ENCODE measurements at regions not wholly inside any gene's neighbourhood (a gene's known extent, or its start where the extent isn't known, plus 50 kb on each side); places are given as distances from the start of the nearest gene placed in this dataset.
"Not testable (repeated sequence)": the region's sequence is repeated elsewhere in the genome, so short reads cannot be mapped to it uniquely, and the experiment has no call there.

DNA sequence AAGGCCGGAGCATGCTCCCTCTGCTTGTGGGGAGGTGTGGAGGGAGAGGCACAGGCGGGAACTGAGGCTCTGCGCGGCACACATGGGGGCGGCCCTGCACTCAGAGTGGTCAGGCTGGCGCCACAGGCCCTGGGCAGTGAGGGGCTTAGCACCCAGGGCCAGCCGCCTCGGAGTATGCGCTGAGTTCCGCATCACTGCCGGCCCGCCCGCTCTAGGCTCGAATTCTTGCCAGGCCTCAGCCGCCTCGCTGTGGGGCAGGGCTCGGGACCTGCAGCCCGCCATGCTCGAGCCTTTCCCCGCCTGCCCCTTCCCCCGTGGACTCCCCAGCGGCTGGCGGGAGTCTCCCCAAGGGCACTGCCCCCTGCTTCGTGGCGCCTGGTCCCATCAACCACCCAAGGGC is 905.9 kb downstream of the SPATA31A6 start:
- not testable (repeated sequence) for DNase-seq (ENCODE audit: low read depth)

DNA sequence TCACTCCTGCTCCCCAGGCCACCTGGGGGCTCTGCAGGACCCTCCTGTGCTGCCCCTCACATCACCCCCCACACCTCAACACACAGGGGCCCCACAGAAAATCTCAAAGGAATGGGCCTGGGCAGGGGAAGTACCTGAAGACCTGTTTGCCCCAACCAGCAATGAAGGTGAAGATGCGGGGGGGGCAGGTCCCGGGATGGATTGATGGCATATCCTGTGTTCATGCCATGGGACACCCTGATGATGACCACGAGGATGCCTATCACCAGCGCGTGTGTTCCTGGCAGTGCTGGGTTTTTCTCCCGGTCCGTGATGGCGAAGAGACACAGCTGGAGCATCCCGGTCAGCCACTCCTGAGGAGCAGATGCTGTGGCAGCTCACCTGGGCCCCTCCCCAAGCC is 926.9 kb downstream of the SPATA31A6 start:
- DNase-seq (ENCODE audit: low read depth), result not testable (repeated sequence)

DNA sequence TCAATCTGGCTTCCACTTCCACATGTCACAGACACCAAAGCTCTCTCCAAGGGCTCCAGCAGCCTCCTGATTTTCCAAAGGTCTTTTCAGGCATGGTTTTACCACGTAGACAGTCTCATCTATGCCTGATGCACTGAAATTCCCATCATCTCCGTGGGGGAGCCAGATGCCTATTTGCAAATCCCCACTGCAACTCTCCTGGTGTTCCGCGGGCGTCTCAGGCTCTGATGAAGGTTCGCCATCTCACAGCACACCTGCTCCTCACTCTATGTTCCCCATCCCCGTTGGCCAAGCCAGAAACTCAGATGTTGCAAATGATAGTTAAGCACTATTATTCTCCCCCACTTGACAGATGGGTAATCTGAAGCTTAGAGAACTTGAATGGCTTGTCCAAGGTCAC is 929.4 kb downstream of the SPATA31A6 start:
- not testable (repeated sequence) for DNase-seq (ENCODE audit: low read depth)

DNA sequence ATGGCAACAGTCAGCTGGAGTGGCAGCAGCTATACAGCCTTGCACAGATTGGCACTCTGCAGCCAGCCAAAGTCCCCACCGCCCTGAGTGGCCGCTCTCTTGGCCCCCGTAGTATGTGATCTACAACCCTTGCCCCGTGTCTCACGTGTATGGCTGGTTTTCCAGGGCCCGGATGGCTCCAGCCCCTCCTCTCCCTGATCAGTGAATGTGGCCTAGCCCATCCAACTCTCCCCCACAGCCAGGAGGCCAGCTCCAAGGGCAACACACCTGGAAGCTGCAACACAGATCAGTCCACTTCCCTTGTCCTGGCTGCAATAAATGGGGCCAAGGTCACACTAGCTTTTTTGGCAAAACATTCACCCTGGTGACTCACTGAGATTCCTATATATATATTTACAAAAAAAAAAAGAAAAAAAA is 932.4 kb downstream of the SPATA31A6 start:
- not testable (repeated sequence) for DNase-seq (ENCODE audit: low read depth)

DNA sequence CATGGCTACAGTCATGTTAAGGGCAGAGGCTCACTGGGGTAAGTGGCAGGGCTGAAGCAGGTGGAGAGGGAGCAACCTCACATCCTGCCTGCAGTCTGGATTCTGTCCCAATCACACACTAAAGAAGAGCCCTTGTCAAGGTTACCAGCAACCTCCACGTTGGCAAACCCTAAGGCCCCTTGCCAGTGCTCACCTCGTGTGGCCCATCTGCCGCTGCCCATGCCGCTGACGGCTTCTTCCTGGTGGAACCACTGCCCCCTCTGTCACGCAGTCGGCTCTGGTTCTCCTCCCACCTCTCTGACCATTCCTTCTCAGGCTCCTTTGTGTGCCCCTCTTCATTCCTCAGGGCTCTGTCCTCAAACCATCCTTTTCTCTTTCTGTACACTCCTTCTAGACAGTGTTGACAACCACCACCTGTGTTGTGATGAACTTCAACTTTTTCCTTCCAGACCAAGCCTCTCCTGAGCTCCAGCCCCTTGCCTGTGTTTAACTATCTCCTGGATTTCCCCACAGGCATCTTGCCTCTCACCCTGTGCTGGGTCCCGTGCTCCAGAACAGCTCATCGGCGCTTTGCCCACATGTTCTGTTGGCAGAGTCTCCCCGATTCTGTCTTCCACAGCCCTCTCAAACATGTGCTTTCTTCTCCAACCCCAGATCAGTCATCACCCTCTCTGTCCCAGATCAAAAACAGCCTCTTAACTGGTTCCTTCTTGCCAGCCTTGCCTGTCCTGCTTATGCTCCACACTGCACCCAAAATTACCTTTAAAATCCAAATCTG is 934.8 kb downstream of the SPATA31A6 start:
- DNase-seq (ENCODE audit: low read depth), result not testable (repeated sequence)

DNA sequence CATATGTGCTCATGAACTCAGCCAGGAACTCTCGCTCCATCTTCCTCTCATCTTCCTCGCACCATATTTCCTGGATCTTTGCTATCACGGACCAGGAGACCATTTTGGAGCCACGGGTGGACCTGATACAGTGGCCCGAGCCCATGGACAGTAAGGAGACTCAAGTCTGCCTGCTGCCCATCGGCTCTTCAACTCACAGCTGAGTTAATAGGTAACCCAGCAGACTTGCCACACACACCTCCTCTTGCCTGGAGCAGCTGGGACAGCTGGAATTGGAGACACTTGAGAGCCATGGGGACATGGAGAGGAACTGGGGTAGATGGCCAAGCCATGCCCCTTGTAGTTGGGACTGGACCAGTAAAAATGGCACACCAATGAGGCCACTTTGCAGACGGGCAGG is 936.1 kb downstream of the SPATA31A6 start:
- not testable (repeated sequence) for DNase-seq (ENCODE audit: low read depth)

DNA sequence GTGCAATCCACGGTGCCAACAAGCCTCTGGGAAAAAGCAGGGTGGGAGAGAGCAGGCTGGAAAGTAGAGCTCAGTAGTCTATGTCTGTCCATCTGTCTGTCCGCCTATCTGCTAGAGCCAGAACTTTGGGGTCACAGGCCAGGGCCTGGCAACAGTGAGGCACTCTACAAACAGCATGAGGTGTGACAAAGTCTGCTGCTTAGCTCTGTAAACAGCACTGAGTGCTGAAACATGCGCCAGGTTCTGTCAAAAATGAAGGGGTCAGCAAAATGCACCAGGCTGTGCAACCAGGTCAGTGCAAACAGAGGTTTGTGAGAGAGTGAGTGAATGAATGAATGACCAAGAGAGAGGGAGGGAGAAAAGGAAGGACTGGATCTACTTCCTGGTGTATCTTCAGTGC is 936.5 kb downstream of the SPATA31A6 start:
- DNase-seq (ENCODE audit: low read depth), result not testable (repeated sequence)

DNA sequence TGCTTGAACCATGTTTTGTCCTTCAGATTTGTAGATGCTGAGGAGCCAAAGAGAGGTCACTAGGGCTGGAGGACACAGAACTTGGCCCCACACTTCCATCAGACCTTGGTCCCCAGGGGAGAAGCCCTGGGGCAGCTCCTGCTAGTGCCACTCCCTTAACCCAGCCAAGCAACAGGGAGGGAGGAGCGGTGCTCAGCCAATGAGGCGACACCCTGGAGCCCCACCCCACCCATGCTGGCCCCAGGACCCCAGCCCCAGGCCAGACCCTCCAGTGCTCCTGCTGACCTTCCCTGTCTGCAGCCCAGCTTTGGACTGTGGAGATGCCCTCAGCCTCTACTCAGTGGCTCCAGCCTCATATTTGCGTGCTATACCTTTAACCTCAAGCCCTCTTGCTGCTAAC is 942.4 kb downstream of the SPATA31A6 start:
- not testable (repeated sequence) for DNase-seq (ENCODE audit: low read depth)

DNA sequence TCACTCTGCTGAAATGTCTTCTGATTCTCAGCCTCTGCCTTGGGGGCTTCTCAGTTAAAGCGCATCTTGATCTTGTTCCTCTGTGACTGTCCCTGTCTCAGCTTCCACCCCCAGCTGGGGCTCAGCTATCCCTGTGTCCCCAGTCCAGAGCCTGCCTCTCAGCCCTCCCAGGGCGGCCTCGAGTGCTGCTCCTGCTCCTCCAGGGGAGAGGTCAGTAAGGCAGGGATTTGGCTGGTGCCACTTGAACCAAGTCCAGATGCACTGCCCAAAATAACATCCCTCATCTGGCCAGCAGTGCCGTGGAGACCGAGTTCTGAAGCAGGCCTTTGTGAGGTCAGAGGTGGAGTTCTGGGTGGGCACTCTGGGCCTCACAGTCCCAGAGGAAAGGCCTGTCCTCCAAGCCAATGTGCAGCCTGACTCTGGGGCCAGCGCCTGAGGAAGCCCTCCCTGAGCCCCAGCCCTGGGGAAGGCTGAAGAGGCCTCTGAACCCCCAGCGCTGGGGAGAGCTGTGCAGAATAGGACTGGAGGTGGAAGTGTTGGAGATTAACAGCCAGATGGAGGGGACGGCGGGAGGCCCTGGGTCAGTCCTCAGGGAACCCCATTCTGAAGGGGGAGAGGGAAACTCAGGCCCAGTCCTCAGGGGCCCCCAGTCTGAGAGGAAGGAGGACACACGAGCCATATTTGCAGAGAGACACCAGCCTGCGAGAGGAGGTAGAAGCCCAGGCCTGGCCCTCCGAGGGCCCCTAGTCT is 943.7 kb downstream of the SPATA31A6 start:
- not testable (repeated sequence) for DNase-seq (ENCODE audit: low read depth)

DNA sequence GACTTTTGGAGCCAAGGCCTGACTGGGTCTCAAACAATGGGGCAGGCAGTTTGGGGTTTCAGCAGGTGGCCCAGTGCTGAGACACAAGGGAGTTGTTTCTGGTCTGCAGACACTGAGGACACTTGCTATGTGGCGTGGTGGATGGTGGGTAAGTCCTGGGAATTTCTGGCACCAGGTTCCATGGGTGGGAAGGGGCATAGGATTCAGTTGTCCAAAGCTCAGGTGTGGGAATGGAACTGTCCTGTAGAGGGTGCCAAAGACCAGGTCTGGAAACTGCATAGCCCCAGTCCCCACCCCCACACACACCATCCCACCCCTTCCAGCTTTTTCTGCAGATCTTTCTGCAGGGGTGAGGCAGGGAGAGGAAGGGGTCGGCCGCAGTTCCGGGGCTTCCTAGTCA is 944.5 kb downstream of the SPATA31A6 start:
- DNase-seq (ENCODE audit: low read depth), result not testable (repeated sequence)

DNA sequence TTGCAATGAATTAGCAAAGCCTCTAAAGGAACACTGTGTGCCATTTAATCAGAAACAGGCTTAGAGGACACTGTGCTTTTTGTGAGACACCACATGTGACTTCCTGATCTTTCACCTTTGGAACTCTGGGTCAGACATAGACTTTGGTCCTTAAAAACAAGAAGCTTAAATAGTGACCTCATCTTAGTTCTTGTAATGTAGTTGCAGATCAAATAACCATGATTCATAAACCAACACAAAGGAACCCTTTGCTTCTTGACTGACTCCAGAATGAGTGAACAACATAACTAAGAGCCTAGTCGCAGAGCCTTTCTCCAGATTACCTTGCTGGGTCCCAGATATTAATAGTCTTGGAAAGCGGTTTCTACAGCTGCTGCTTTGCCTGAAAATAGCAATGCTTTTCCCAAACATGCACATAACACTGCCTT is 947.3 kb downstream of the SPATA31A6 start:
- DNase-seq (ENCODE audit: low read depth), result peak; percentile 35

DNA sequence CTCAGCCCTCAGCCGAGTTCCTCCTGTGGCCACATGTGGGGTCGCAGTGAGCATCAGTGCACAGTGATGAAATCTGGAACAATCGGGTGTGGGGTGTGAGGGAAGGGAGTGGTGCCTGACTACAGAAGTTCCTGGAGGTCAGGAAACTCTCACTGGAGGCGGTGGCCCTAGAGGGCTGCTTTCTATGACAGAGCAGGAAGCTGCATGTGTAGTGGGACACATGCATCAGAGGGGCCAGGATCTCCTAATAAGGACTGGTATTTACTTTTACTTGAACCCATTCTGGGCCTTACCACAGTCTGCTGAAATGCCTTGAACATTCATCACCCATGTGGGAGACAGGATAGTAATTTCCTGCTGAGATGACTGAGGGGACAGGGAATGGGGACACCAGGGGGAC is 952.0 kb downstream of the SPATA31A6 start:
- peak; percentile 9 for DNase-seq (ENCODE audit: low read depth)

DNA sequence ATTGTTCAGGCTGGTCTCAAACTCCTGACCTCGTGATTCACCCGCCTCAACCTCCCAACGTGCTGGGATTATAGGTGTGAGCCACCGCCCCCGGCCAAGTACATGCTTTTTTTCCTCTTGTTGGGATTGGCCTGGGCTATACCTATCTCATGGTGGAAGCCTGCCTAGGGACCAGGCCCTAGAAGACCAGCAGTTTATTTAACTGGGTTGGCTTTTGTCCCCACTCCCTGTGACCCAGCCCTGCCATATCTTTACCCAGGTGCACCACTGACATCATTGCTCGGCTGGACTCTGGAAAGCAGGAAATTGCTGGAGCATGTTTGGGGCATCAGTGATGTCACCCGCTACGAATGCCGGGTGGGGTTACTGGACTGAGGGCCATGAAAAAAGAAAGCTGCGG is 955.5 kb downstream of the SPATA31A6 start:
- not testable (repeated sequence) for DNase-seq (ENCODE audit: low read depth)

DNA sequence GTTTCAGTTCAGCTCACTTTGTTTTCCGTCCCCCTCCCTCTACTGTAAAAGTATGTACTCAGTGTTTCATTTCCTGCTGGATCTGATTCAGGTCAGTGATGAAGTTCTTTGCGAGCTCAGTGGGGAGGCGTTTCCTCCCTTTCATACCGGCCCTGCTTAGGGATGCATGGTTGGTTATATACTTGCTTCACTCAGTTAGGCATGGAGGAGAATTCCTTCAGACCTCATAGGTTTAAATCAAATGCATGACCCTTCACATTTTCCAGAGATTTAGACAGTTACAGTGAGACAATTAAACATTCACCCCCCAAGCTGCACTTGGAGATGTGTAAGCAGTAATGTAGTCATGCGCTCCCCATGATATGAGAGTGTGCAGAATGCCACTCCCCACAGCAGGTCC is 955.9 kb downstream of the SPATA31A6 start:
- not testable (repeated sequence) for DNase-seq (ENCODE audit: low read depth)

DNA sequence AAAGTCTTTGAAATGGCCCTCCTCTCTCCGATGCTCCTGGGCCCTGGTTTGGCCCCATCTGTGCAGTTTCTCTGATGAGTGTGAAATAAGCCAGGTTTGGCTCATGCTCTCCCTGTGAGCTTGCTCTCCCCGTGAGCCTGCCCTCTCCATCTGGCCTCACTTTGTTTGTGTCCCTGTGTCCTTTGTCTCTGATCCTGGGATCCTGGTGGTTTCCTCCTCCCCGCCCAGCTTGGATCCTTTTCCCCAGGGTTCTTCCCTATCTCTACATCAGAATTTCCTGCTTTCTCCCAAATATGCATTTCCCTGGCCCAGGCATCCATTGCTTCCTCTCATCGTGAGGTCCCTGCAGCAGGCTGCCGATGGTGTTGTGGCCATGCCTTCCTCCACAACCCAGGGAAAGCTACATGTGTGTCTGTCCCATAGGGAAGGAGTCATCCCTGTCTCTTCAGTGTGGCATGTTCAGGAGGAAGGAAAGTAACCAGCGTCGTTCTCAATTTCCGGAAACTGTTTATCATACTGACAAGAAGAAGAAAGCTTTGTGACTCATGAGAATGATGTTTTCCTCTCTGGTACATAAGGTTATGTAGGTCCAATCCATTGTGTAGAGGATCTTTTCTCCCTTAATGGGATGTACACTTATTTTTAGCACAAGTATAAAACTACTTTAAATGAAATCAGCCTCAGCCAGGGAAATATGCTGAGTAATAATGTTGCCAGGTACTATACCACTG is 956.6 kb downstream of the SPATA31A6 start:
- peak; percentile 21 for DNase-seq (ENCODE audit: low read depth)
